Lung (tissue), 11 donors: ENCODE measurements at regions not wholly inside any gene's neighbourhood (a gene's known extent, or its start where the extent isn't known, plus 50 kb on each side); places are given as distances from the start of the nearest gene placed in this dataset.

ENCODE experiments used
- ATAC-seq: fragments of 200-7000 bp; cut with Tn5 transposase; one replicate; pipeline ENCODE4 v1.9.1; 2020; ENCODE audit warnings: moderate number of reproducible peaks; ENCODE audit not compliant: insufficient read depth, low FRiP score
- DNase-seq, 3 donors: peaks; one replicate each; pipeline ENCODE4 v3.0.0-alpha.2; 2013 to 2017
- H3K27ac ChIP-seq, 2 donors: one replicate each; pipeline ENCODE4 v1.5.1; 2013; ENCODE audit warnings: mild to moderate bottlenecking in 2 of 2, moderate library complexity in 2 of 2, control low read depth in 1 of 2, inconsistent platforms in 1 of 2, low read depth in 1 of 2, low read length in 1 of 2
- H3K27me3 ChIP-seq, 3 donors: one replicate each; pipeline ENCODE4 v1.5.1; 2013; ENCODE audit warnings: low read length in 2 of 3; ENCODE audit not compliant: control insufficient read depth in 3 of 3, insufficient read depth in 3 of 3
- H3K36me3 ChIP-seq, 4 donors: one replicate each; pipeline ENCODE4 v1.5.1; 2013; ENCODE audit warnings: low read length in 4 of 4, mild to moderate bottlenecking in 1 of 4, moderate library complexity in 1 of 4; ENCODE audit not compliant: control insufficient read depth in 4 of 4, insufficient read depth in 4 of 4
- H3K4me1 ChIP-seq, 5 donors: one replicate each; pipeline ENCODE4 v1.5.1; 2013; ENCODE audit warnings: low read length in 5 of 5, mild to moderate bottlenecking in 2 of 5, moderate library complexity in 1 of 5; ENCODE audit not compliant: control insufficient read depth in 5 of 5, insufficient read depth in 5 of 5
- H3K4me3 ChIP-seq: one replicate; pipeline ENCODE4 v1.5.1; 2013; ENCODE audit warnings: mild to moderate bottlenecking, control low read depth, moderate library complexity
- H3K9ac ChIP-seq, 2 donors: one replicate each; pipeline ENCODE4 v1.5.1; 2013; ENCODE audit warnings: low read length in 2 of 2, control low read depth in 1 of 2; ENCODE audit not compliant: insufficient read depth in 1 of 2
- H3K9me3 ChIP-seq, 4 donors: one replicate each; pipeline ENCODE4 v1.5.1; 2013; ENCODE audit warnings: low read length in 3 of 4, mild to moderate bottlenecking in 1 of 4, moderate library complexity in 1 of 4; ENCODE audit not compliant: control insufficient read depth in 4 of 4, insufficient read depth in 3 of 4
- CTCF ChIP-seq: IDR thresholded peaks from 2 replicates; pipeline ENCODE4 v1.5.1; 2012; ENCODE audit warnings: mild to moderate bottlenecking; ENCODE audit errors: control extremely low read depth, extremely low read depth
- WGBS, 2 donors: extraction: QIAGEN DNeasy Blood & Tissue Kit; methylation state at CpG; one replicate each; pipeline ENCODE4 v1.1.7; 2013; 5-methylcytosine and 5-hydroxymethylcytosine counted together
- donor health status: control.
- donor health status: control.
- donor health status: Bipolar disorder and iron deficiency.
- donor health status: healthy.
- donor health status: DM: yes; HTN: yes; CAD: no.

GRCh38 chr20:17062712-17063111 is 164.1 kb upstream of the PCSK2 start:
- Histone ChIP-seq H3K9me3 (peaks cover 0 to 9% (median 4%) of the 10 kb centered on the region in 4 donors), H3K27me3 (no peaks in the 10 kb centered on the region), H3K36me3 (no peaks in the 10 kb centered on the region), H3K4me1 (peaks cover 0 to 1% (median 0%) of the 10 kb centered on the region in 5 donors), H3K4me3 (no peak overlapping the region), H3K9ac (no peak overlapping the region), H3K27ac (no peak overlapping the region)
- 85 to 89% methylated on average over 1 of the region's 1 CpG for WGBS, 2 donors
- no peak for TF ChIP-seq CTCF
- no peak for ATAC-seq
- no peak for DNase-seq

- H3K9ac ChIP-seq: no peak overlapping the region
- H3K36me3 ChIP-seq: no peaks in the 10 kb centered on the region
- peaks cover 0 to 1% (median 0%) of the 10 kb centered on the region in 5 donors for H3K4me1 ChIP-seq
- H3K9me3 ChIP-seq: peaks cover 0 to 2% (median 1%) of the 10 kb centered on the region in 4 donors
- no peak overlapping the region for H3K4me3 ChIP-seq
- no peaks in the 10 kb centered on the region for H3K27me3 ChIP-seq
- ATAC-seq (no peak), DNase-seq (peak in 1 of 3 donors; percentile 3)
- no peak for TF ChIP-seq CTCF
- 61 to 66% methylated on average over 3 of the region's 3 CpGs for WGBS, 2 donors
- no peak overlapping the region for H3K27ac ChIP-seq
Observed at GRCh38 chr20:17066902-17067301, 159.9 kb upstream of the PCSK2 start.

GRCh38 chr20:17068084-17068711 is 158.6 kb upstream of the PCSK2 start:
- H3K27me3 ChIP-seq: no peaks in the 10 kb centered on the region
- peaks cover 0 to 2% (median 1%) of the 10 kb centered on the region in 4 donors for H3K9me3 ChIP-seq
- ATAC-seq (no peak), DNase-seq (no peak)
- 90 to 91% methylated on average over 4 of the region's 4 CpGs for WGBS, 2 donors
- peaks cover 0 to 1% (median 0%) of the 10 kb centered on the region in 5 donors for H3K4me1 ChIP-seq
- no peak overlapping the region for H3K4me3 ChIP-seq
- no peak overlapping the region for H3K9ac ChIP-seq
- H3K36me3 ChIP-seq: no peaks in the 10 kb centered on the region
- no peak for TF ChIP-seq CTCF
- no peak overlapping the region for H3K27ac ChIP-seq

- Histone ChIP-seq H3K36me3 (no peaks in the 10 kb centered on the region), H3K4me1 (no peaks in the 10 kb centered on the region), H3K9ac (no peak overlapping the region), H3K4me3 (no peak overlapping the region), H3K27me3 (no peaks in the 10 kb centered on the region), H3K9me3 (peaks cover 0 to 2% (median 0%) of the 10 kb centered on the region in 4 donors), H3K27ac (no peak overlapping the region)
- ATAC-seq: no peak
- TF ChIP-seq CTCF: no peak
- 82% methylated on average over 6 of the region's 6 CpGs for WGBS, 2 donors
- no peak for DNase-seq
Observed at GRCh38 chr20:17077030-17077429, 149.8 kb upstream of the PCSK2 start.
